ENCODE measurements at regions not wholly inside any gene's neighbourhood (a gene's known extent, or its start where the extent isn't known, plus 50 kb on each side); places are given as distances from the start of the nearest gene placed in this dataset.

- 90% methylated on average over 2 of the region's 3 CpGs for WGBS
- Histone ChIP-seq H3K9ac (ENCODE audit: low read depth, low read length) (no peak overlapping the region), H3K27ac (ENCODE audit: low read depth, low read length) (no peak overlapping the region), H3K4me3 (ENCODE audit: low read length) (no peak overlapping the region), H3K36me3 (ENCODE audit: insufficient read depth, low read length) (no peaks in the 10 kb centered on the region), H3K9me3 (ENCODE audit: insufficient read depth, low read depth, low read length) (0 out of 2 replicates have a peak, but pooled peaks cover 2% of the 10 kb centered on the region), H3K4me1 (ENCODE audit: insufficient read depth, low read length) (no peaks in the 10 kb centered on the region), H3K27me3 (ENCODE audit: insufficient read depth, low read length) (no peaks in the 10 kb centered on the region)
Observed at GRCh38 chr12:107521826-107522355, 163.7 kb upstream of the PWP1 start.

- Histone ChIP-seq H3K36me3 (ENCODE audit: insufficient read depth, low read length) (no peaks in the 10 kb centered on the region), H3K4me1 (ENCODE audit: insufficient read depth, low read length) (no peaks in the 10 kb centered on the region), H3K9me3 (ENCODE audit: insufficient read depth, low read depth, low read length) (0 out of 2 replicates have a peak, but pooled peaks cover 2% of the 10 kb centered on the region), H3K27ac (ENCODE audit: low read depth, low read length) (no peak overlapping the region), H3K9ac (ENCODE audit: low read depth, low read length) (no peak overlapping the region), H3K27me3 (ENCODE audit: insufficient read depth, low read length) (no peaks in the 10 kb centered on the region), H3K4me3 (ENCODE audit: low read length) (no peak overlapping the region)
- 70% methylated on average over 3 of the region's 3 CpGs for WGBS
Observed at GRCh38 chr12:107522692-107523477, 162.7 kb upstream of the PWP1 start.

GRCh38 chr12:107523775-107524535, 161.6 kb upstream of the PWP1 start:
- no peak overlapping the region for H3K4me3 ChIP-seq (ENCODE audit: low read length)
- WGBS: 90% methylated on average over 8 of the region's 8 CpGs
- no peak overlapping the region for H3K27ac ChIP-seq (ENCODE audit: low read depth, low read length)
- H3K9me3 ChIP-seq (ENCODE audit: insufficient read depth, low read depth, low read length): 0 out of 2 replicates have a peak, but pooled peaks cover under 1% of the 10 kb centered on the region
- no peak overlapping the region for H3K9ac ChIP-seq (ENCODE audit: low read depth, low read length)
- no peaks in the 10 kb centered on the region for H3K27me3 ChIP-seq (ENCODE audit: insufficient read depth, low read length)
- no peaks in the 10 kb centered on the region for H3K36me3 ChIP-seq (ENCODE audit: insufficient read depth, low read length)
- H3K4me1 ChIP-seq (ENCODE audit: insufficient read depth, low read length): no peaks in the 10 kb centered on the region

- WGBS: 95% methylated on average over 7 of the region's 8 CpGs
- H3K9ac ChIP-seq (ENCODE audit: low read depth, low read length): no peak overlapping the region
- no peaks in the 10 kb centered on the region for H3K27me3 ChIP-seq (ENCODE audit: insufficient read depth, low read length)
- no peak overlapping the region for H3K27ac ChIP-seq (ENCODE audit: low read depth, low read length)
- H3K36me3 ChIP-seq (ENCODE audit: insufficient read depth, low read length): no peaks in the 10 kb centered on the region
- H3K4me3 ChIP-seq (ENCODE audit: low read length): no peak overlapping the region
- no peaks in the 10 kb centered on the region for H3K4me1 ChIP-seq (ENCODE audit: insufficient read depth, low read length)
- H3K9me3 ChIP-seq (ENCODE audit: insufficient read depth, low read depth, low read length): no peaks in the 10 kb centered on the region
Observed at GRCh38 chr12:107525063-107525718, 160.4 kb upstream of the PWP1 start.

- H3K4me1 ChIP-seq (ENCODE audit: insufficient read depth, low read length): no peaks in the 10 kb centered on the region
- no peak overlapping the region for H3K27ac ChIP-seq (ENCODE audit: low read depth, low read length)
- no peak overlapping the region for H3K4me3 ChIP-seq (ENCODE audit: low read length)
- WGBS: 88% methylated on average over 8 of the region's 8 CpGs
- no peaks in the 10 kb centered on the region for H3K36me3 ChIP-seq (ENCODE audit: insufficient read depth, low read length)
- H3K27me3 ChIP-seq (ENCODE audit: insufficient read depth, low read length): no peaks in the 10 kb centered on the region
- no peaks in the 10 kb centered on the region for H3K9me3 ChIP-seq (ENCODE audit: insufficient read depth, low read depth, low read length)
- H3K9ac ChIP-seq (ENCODE audit: low read depth, low read length): no peak overlapping the region
Observed at GRCh38 chr12:107525719-107526554, 159.7 kb upstream of the PWP1 start.

GRCh38 chr12:107526555-107527180, 158.9 kb upstream of the PWP1 start:
- Histone ChIP-seq H3K4me3 (ENCODE audit: low read length) (no peak overlapping the region), H3K4me1 (ENCODE audit: insufficient read depth, low read length) (no peaks in the 10 kb centered on the region), H3K27me3 (ENCODE audit: insufficient read depth, low read length) (no peaks in the 10 kb centered on the region), H3K36me3 (ENCODE audit: insufficient read depth, low read length) (no peaks in the 10 kb centered on the region), H3K9me3 (ENCODE audit: insufficient read depth, low read depth, low read length) (no peaks in the 10 kb centered on the region), H3K9ac (ENCODE audit: low read depth, low read length) (no peak overlapping the region), H3K27ac (ENCODE audit: low read depth, low read length) (no peak overlapping the region)
- 96% methylated on average over 3 of the region's 3 CpGs for WGBS

GRCh38 chr12:107528731-107529365, 156.8 kb upstream of the PWP1 start:
- WGBS: 96% methylated on average over 7 of the region's 7 CpGs
- no peaks in the 10 kb centered on the region for H3K4me1 ChIP-seq (ENCODE audit: insufficient read depth, low read length)
- no peaks in the 10 kb centered on the region for H3K27me3 ChIP-seq (ENCODE audit: insufficient read depth, low read length)
- no peak overlapping the region for H3K27ac ChIP-seq (ENCODE audit: low read depth, low read length)
- H3K9me3 ChIP-seq (ENCODE audit: insufficient read depth, low read depth, low read length): no peaks in the 10 kb centered on the region
- no peak overlapping the region for H3K4me3 ChIP-seq (ENCODE audit: low read length)
- H3K36me3 ChIP-seq (ENCODE audit: insufficient read depth, low read length): no peaks in the 10 kb centered on the region
- no peak overlapping the region for H3K9ac ChIP-seq (ENCODE audit: low read depth, low read length)

- Histone ChIP-seq H3K27ac (ENCODE audit: low read depth, low read length) (no peak overlapping the region), H3K36me3 (ENCODE audit: insufficient read depth, low read length) (no peaks in the 10 kb centered on the region), H3K27me3 (ENCODE audit: insufficient read depth, low read length) (no peaks in the 10 kb centered on the region), H3K4me3 (ENCODE audit: low read length) (no peak overlapping the region), H3K9me3 (ENCODE audit: insufficient read depth, low read depth, low read length) (no peaks in the 10 kb centered on the region), H3K9ac (ENCODE audit: low read depth, low read length) (no peak overlapping the region), H3K4me1 (ENCODE audit: insufficient read depth, low read length) (peaks cover 6% of the 10 kb centered on the region)
- WGBS: 91% methylated on average over 2 of the region's 3 CpGs
Observed at GRCh38 chr12:107529991-107530390, 155.6 kb upstream of the PWP1 start.

- H3K27ac ChIP-seq (ENCODE audit: low read depth, low read length): no peak overlapping the region
- no peak overlapping the region for H3K9ac ChIP-seq (ENCODE audit: low read depth, low read length)
- no peaks in the 10 kb centered on the region for H3K36me3 ChIP-seq (ENCODE audit: insufficient read depth, low read length)
- 96% methylated on average over 2 of the region's 2 CpGs for WGBS
- no peaks in the 10 kb centered on the region for H3K27me3 ChIP-seq (ENCODE audit: insufficient read depth, low read length)
- no peaks in the 10 kb centered on the region for H3K9me3 ChIP-seq (ENCODE audit: insufficient read depth, low read depth, low read length)
- H3K4me3 ChIP-seq (ENCODE audit: low read length): no peak overlapping the region
- H3K4me1 ChIP-seq (ENCODE audit: insufficient read depth, low read length): peaks cover 7% of the 10 kb centered on the region
Observed at GRCh38 chr12:107530701-107531100, 154.9 kb upstream of the PWP1 start.

GRCh38 chr12:107533218-107533617, 152.4 kb upstream of the PWP1 start:
- H3K9me3 ChIP-seq (ENCODE audit: insufficient read depth, low read depth, low read length): no peaks in the 10 kb centered on the region
- H3K4me1 ChIP-seq (ENCODE audit: insufficient read depth, low read length): peaks cover 7% of the 10 kb centered on the region
- no peaks in the 10 kb centered on the region for H3K36me3 ChIP-seq (ENCODE audit: insufficient read depth, low read length)
- H3K4me3 ChIP-seq (ENCODE audit: low read length): no peak overlapping the region
- no peaks in the 10 kb centered on the region for H3K27me3 ChIP-seq (ENCODE audit: insufficient read depth, low read length)
- H3K9ac ChIP-seq (ENCODE audit: low read depth, low read length): no peak overlapping the region
- no peak overlapping the region for H3K27ac ChIP-seq (ENCODE audit: low read depth, low read length)

Measured in HUES64 (cell line).